ENCODE measurements at regions not wholly inside any gene's neighbourhood (a gene's known extent, or its start where the extent isn't known, plus 50 kb on each side); places are given as distances from the start of the nearest gene placed in this dataset.

GRCh38 chr10:62578301-62578700 lies 204.1 kb downstream of the ZNF365 start:
- Histone ChIP-seq H3K4me3 (no peak overlapping the region), H3K27ac (no peak overlapping the region), H3K9me3 (no peaks in the 10 kb centered on the region), H3K27me3 (peaks cover 0 to 3% (median 0%) of the 10 kb centered on the region in 3 donors), H3K4me1 (no peaks in the 10 kb centered on the region), H3K36me3 (no peaks in the 10 kb centered on the region)
- in situ Hi-C loops (cut with MboI; ENCODE audit: low sequenced_read_pairs in 4 of 4) (loop anchor here in 1 of 4 donors (25.0 kb wide), 1 partner anchor 584 kb away; no protein-coding TSS in a partner anchor), intact Hi-C loops (cut with DNase I; ENCODE audit: low total_unique reads) (no loop called here)
- DNase-seq (no peak), ATAC-seq (no peak)
- TF ChIP-seq POLR2A (IDR thresholded peaks at IDR 0.05) = no peak
- TF ChIP-seq CTCF (IDR thresholded peaks at IDR 0.05 in 4 of 5, conservative IDR thresholded peaks at IDR 0.05 in 1 of 5) = no peak

- DNase-seq (no peak), ATAC-seq (no peak)
- H3K27me3 ChIP-seq = peaks cover 0 to 3% (median 0%) of the 10 kb centered on the region in 3 donors
- in situ Hi-C loops (cut with MboI; ENCODE audit: low sequenced_read_pairs in 4 of 4) (loop anchor here in 1 of 4 donors (25.0 kb wide), 1 partner anchor 583 kb away; no protein-coding TSS in a partner anchor), intact Hi-C loops (cut with DNase I; ENCODE audit: low total_unique reads) (no loop called here)
- no peaks in the 10 kb centered on the region for H3K4me1 ChIP-seq
- no peak for TF ChIP-seq CTCF (IDR thresholded peaks at IDR 0.05 in 4 of 5, conservative IDR thresholded peaks at IDR 0.05 in 1 of 5)
- no peak for TF ChIP-seq POLR2A (IDR thresholded peaks at IDR 0.05)
- no peak overlapping the region for H3K4me3 ChIP-seq
- no peaks in the 10 kb centered on the region for H3K36me3 ChIP-seq
- H3K27ac ChIP-seq = no peak overlapping the region
- no peaks in the 10 kb centered on the region for H3K9me3 ChIP-seq
Measured at GRCh38 chr10:62578916-62579315, 204.7 kb downstream of the ZNF365 start.

- TF ChIP-seq CTCF (IDR thresholded peaks at IDR 0.05 in 4 of 5, conservative IDR thresholded peaks at IDR 0.05 in 1 of 5) = no peak
- no peak for TF ChIP-seq POLR2A (IDR thresholded peaks at IDR 0.05)
- Histone ChIP-seq H3K36me3 (no peaks in the 10 kb centered on the region), H3K27ac (no peak overlapping the region), H3K4me1 (no peaks in the 10 kb centered on the region), H3K27me3 (no peaks in the 10 kb centered on the region), H3K4me3 (no peak overlapping the region), H3K9me3 (no peaks in the 10 kb centered on the region)
- intact Hi-C loops (cut with DNase I; ENCODE audit: low total_unique reads) = no loop called here
- DNase-seq (no peak), ATAC-seq (no peak)
- in situ Hi-C loops (cut with MboI; ENCODE audit: low sequenced_read_pairs in 4 of 4) = loop anchor here in 1 of 4 donors (25.0 kb wide), 1 partner anchor 582 kb away; no protein-coding TSS in a partner anchor
Measured at GRCh38 chr10:62580396-62580795, 206.2 kb downstream of the ZNF365 start.

DNA sequence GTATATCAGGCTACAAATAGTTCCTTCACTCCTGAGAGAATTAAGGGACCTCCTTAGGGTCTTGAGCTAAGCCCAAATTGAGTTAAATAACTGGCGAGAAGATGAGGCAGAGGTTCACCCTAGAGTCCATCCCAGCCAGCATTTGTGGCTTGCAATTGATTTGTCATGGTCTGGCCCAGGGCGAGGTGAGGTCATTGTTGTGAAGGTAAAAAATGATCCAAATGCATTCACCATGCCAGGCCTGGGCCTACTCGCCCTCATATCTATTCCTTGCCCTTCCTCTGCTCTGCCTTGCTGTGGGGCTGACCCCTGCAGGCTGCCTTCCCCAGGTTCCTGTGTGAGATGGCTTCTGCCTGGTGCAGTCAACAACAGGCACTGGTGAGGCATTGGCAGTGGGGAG lies 207.2 kb downstream of the ZNF365 start:
- Histone ChIP-seq H3K27me3 (no peaks in the 10 kb centered on the region), H3K4me1 (no peaks in the 10 kb centered on the region), H3K4me3 (no peak overlapping the region), H3K27ac (peak overlapping the region in 1 of 4 donors; percentile 6), H3K36me3 (no peaks in the 10 kb centered on the region), H3K9me3 (no peaks in the 10 kb centered on the region)
- DNase-seq (no peak), ATAC-seq (no peak)
- in situ Hi-C loops (cut with MboI; ENCODE audit: low sequenced_read_pairs in 4 of 4) (loop anchor here in 1 of 4 donors (25.0 kb wide), 1 partner anchor 581 kb away; no protein-coding TSS in a partner anchor), intact Hi-C loops (cut with DNase I; ENCODE audit: low total_unique reads) (no loop called here)
- no peak for TF ChIP-seq CTCF (IDR thresholded peaks at IDR 0.05 in 4 of 5, conservative IDR thresholded peaks at IDR 0.05 in 1 of 5)
- no peak for TF ChIP-seq POLR2A (IDR thresholded peaks at IDR 0.05)

Data from gastrocnemius medialis (tissue), 4 donors.